ENCODE measurements at regions not wholly inside any gene's neighbourhood (a gene's known extent, or its start where the extent isn't known, plus 50 kb on each side); places are given as distances from the start of the nearest gene placed in this dataset.
"Not testable (repeated sequence)": the region's sequence is repeated elsewhere in the genome, so short reads cannot be mapped to it uniquely, and the experiment has no call there.

GRCh38 chr6:106731144-106731842, 101.9 kb downstream of the QRSL1 start:
- DNase-seq (ENCODE audit: low read depth, low spot score): no peak
- no peaks in the 10 kb centered on the region for H3K36me3 ChIP-seq (ENCODE audit: insufficient read depth, low read length)
- H3K27ac ChIP-seq: no peak overlapping the region
- H3K9ac ChIP-seq (ENCODE audit: insufficient read length): no peak overlapping the region
- H3K9me3 ChIP-seq (ENCODE audit: low read depth, low read length): no peaks in the 10 kb centered on the region
- no peak overlapping the region for H3K4me3 ChIP-seq
- TF ChIP-seq FOXP2 (optimal IDR thresholded peaks at IDR 0.05; ENCODE audit: control extremely low read depth, extremely low read length, insufficient read depth) (no peak), POLR2AphosphoS5 (IDR thresholded peaks at IDR 0.05; ENCODE audit: borderline replicate concordance, low read depth, low read length) (no peak), EZH2 (IDR thresholded peaks at IDR 0.05) (no peak)

- no peak for TF ChIP-seq FOXP2 (optimal IDR thresholded peaks at IDR 0.05; ENCODE audit: control extremely low read depth, extremely low read length, insufficient read depth)
- TF ChIP-seq EZH2 (IDR thresholded peaks at IDR 0.05): no peak
- TF ChIP-seq POLR2AphosphoS5 (IDR thresholded peaks at IDR 0.05; ENCODE audit: borderline replicate concordance, low read depth, low read length): no peak
- DNase-seq (ENCODE audit: low read depth, low spot score): no peak
- H3K27ac ChIP-seq: no peak overlapping the region
- H3K4me3 ChIP-seq: no peak overlapping the region
- H3K9ac ChIP-seq (ENCODE audit: insufficient read length): no peak overlapping the region
- no peaks in the 10 kb centered on the region for H3K36me3 ChIP-seq (ENCODE audit: insufficient read depth, low read length)
- no peaks in the 10 kb centered on the region for H3K9me3 ChIP-seq (ENCODE audit: low read depth, low read length)
These were observed 101.3 kb downstream of the QRSL1 start for GRCh38 chr6:106730718-106731117.

GRCh38 chr6:106730264-106730663, 100.9 kb downstream of the QRSL1 start:
- no peak for TF ChIP-seq POLR2AphosphoS5 (IDR thresholded peaks at IDR 0.05; ENCODE audit: borderline replicate concordance, low read depth, low read length)
- no peak for TF ChIP-seq EZH2 (IDR thresholded peaks at IDR 0.05)
- no peak for TF ChIP-seq FOXP2 (optimal IDR thresholded peaks at IDR 0.05; ENCODE audit: control extremely low read depth, extremely low read length, insufficient read depth)
- no peak overlapping the region for H3K9ac ChIP-seq (ENCODE audit: insufficient read length)

GRCh38 chr6:106729841-106730240, 100.5 kb downstream of the QRSL1 start:
- Histone ChIP-seq H3K9me3 (ENCODE audit: low read depth, low read length) (no peaks in the 10 kb centered on the region), H3K4me3 (no peak overlapping the region), H3K27ac (no peak overlapping the region), H3K9ac (ENCODE audit: insufficient read length) (no peak overlapping the region), H3K36me3 (ENCODE audit: insufficient read depth, low read length) (no peaks in the 10 kb centered on the region)
- TF ChIP-seq POLR2AphosphoS5 (IDR thresholded peaks at IDR 0.05; ENCODE audit: borderline replicate concordance, low read depth, low read length) (no peak), EZH2 (IDR thresholded peaks at IDR 0.05) (no peak), FOXP2 (optimal IDR thresholded peaks at IDR 0.05; ENCODE audit: control extremely low read depth, extremely low read length, insufficient read depth) (no peak)
- DNase-seq (ENCODE audit: low read depth, low spot score): no peak

More at GRCh38 chr6:106730264-106730663, 100.9 kb downstream of the QRSL1 start:
- Histone ChIP-seq H3K27ac (no peak overlapping the region), H3K4me3 (no peak overlapping the region), H3K36me3 (ENCODE audit: insufficient read depth, low read length) (no peaks in the 10 kb centered on the region), H3K9me3 (ENCODE audit: low read depth, low read length) (no peaks in the 10 kb centered on the region)
- no peak for DNase-seq (ENCODE audit: low read depth, low spot score)

GRCh38 chr6:106728296-106728870, 99.0 kb downstream of the QRSL1 start:
- H3K4me3 ChIP-seq: peak overlapping the region; percentile 54
- no peak for DNase-seq (ENCODE audit: low read depth, low spot score)
- H3K36me3 ChIP-seq (ENCODE audit: insufficient read depth, low read length): no peaks in the 10 kb centered on the region
- no peak for TF ChIP-seq EZH2 (IDR thresholded peaks at IDR 0.05)
- no peak for TF ChIP-seq POLR2AphosphoS5 (IDR thresholded peaks at IDR 0.05; ENCODE audit: borderline replicate concordance, low read depth, low read length)
- TF ChIP-seq FOXP2 (optimal IDR thresholded peaks at IDR 0.05; ENCODE audit: control extremely low read depth, extremely low read length, insufficient read depth): no peak
- H3K9me3 ChIP-seq (ENCODE audit: low read depth, low read length): no peaks in the 10 kb centered on the region
- peak overlapping the region; percentile 91 for H3K27ac ChIP-seq
- peak overlapping the region; percentile 2 for H3K9ac ChIP-seq (ENCODE audit: insufficient read length)

GRCh38 chr6:106727480-106728149, 98.2 kb downstream of the QRSL1 start:
- Histone ChIP-seq H3K27ac (peak overlapping the region; percentile 91), H3K9ac (ENCODE audit: insufficient read length) (peak overlapping the region; percentile 2), H3K9me3 (ENCODE audit: low read depth, low read length) (no peaks in the 10 kb centered on the region), H3K36me3 (ENCODE audit: insufficient read depth, low read length) (no peaks in the 10 kb centered on the region), H3K4me3 (peak overlapping the region; percentile 54)
- DNase-seq (ENCODE audit: low read depth, low spot score): peak; percentile 34
- TF ChIP-seq FOXP2 (optimal IDR thresholded peaks at IDR 0.05; ENCODE audit: control extremely low read depth, extremely low read length, insufficient read depth): no peak
- no peak for TF ChIP-seq EZH2 (IDR thresholded peaks at IDR 0.05)
- TF ChIP-seq POLR2AphosphoS5 (IDR thresholded peaks at IDR 0.05; ENCODE audit: borderline replicate concordance, low read depth, low read length): no peak

GRCh38 chr6:106724848-106725247, 95.5 kb downstream of the QRSL1 start:
- H3K9me3 ChIP-seq (ENCODE audit: low read depth, low read length): no peaks in the 10 kb centered on the region
- H3K9ac ChIP-seq (ENCODE audit: insufficient read length): no peak overlapping the region
- H3K36me3 ChIP-seq (ENCODE audit: insufficient read depth, low read length): no peaks in the 10 kb centered on the region
- no peak for TF ChIP-seq FOXP2 (optimal IDR thresholded peaks at IDR 0.05; ENCODE audit: control extremely low read depth, extremely low read length, insufficient read depth)
- no peak for TF ChIP-seq POLR2AphosphoS5 (IDR thresholded peaks at IDR 0.05; ENCODE audit: borderline replicate concordance, low read depth, low read length)
- no peak for TF ChIP-seq EZH2 (IDR thresholded peaks at IDR 0.05)
- no peak for DNase-seq (ENCODE audit: low read depth, low spot score)
- H3K4me3 ChIP-seq: no peak overlapping the region
- H3K27ac ChIP-seq: no peak overlapping the region

- Histone ChIP-seq H3K9ac (ENCODE audit: insufficient read length) (no peak overlapping the region), H3K4me3 (no peak overlapping the region), H3K36me3 (ENCODE audit: insufficient read depth, low read length) (no peaks in the 10 kb centered on the region), H3K9me3 (ENCODE audit: low read depth, low read length) (no peaks in the 10 kb centered on the region), H3K27ac (no peak overlapping the region)
- DNase-seq (ENCODE audit: low read depth, low spot score): no peak
- TF ChIP-seq FOXP2 (optimal IDR thresholded peaks at IDR 0.05; ENCODE audit: control extremely low read depth, extremely low read length, insufficient read depth) (no peak), POLR2AphosphoS5 (IDR thresholded peaks at IDR 0.05; ENCODE audit: borderline replicate concordance, low read depth, low read length) (no peak), EZH2 (IDR thresholded peaks at IDR 0.05) (no peak)
These were observed 95.0 kb downstream of the QRSL1 start for GRCh38 chr6:106724337-106724736.

- H3K4me3 ChIP-seq; DNase-seq (ENCODE audit: low read depth, low spot score); H3K36me3 ChIP-seq (ENCODE audit: insufficient read depth, low read length); H3K27ac ChIP-seq; H3K9ac ChIP-seq (ENCODE audit: insufficient read length); H3K9me3 ChIP-seq (ENCODE audit: low read depth, low read length): not testable (repeated sequence)
These were observed 94.0 kb downstream of the QRSL1 start for GRCh38 chr6:106723419-106723818.

- H3K36me3 ChIP-seq (ENCODE audit: insufficient read depth, low read length); H3K9ac ChIP-seq (ENCODE audit: insufficient read length); H3K9me3 ChIP-seq (ENCODE audit: low read depth, low read length); DNase-seq (ENCODE audit: low read depth, low spot score); H3K27ac ChIP-seq; H3K4me3 ChIP-seq: not testable (repeated sequence)
These were observed 91.8 kb downstream of the QRSL1 start for GRCh38 chr6:106721189-106721588.
